HG03558 (cell line): ENCODE measurements at regions not wholly inside any gene's neighbourhood (a gene's known extent, or its start where the extent isn't known, plus 50 kb on each side); places are given as distances from the start of the nearest gene placed in this dataset.
A peak's percentile ranks its signal among the peaks of the same experiment; 100 is the strongest.
"Not testable (repeated sequence)": the region's sequence is repeated elsewhere in the genome, so short reads cannot be mapped to it uniquely, and the experiment has no call there.

Source experiments
- ATAC-seq: cut with Tn5 transposase; IDR thresholded peaks from one replicate; pipeline ENCODE4 v1.9.1; 2021; ENCODE audit warnings: moderate number of reproducible peaks; ENCODE audit not compliant: unreplicated experiment; ENCODE audit errors: extremely low read depth

DNA sequence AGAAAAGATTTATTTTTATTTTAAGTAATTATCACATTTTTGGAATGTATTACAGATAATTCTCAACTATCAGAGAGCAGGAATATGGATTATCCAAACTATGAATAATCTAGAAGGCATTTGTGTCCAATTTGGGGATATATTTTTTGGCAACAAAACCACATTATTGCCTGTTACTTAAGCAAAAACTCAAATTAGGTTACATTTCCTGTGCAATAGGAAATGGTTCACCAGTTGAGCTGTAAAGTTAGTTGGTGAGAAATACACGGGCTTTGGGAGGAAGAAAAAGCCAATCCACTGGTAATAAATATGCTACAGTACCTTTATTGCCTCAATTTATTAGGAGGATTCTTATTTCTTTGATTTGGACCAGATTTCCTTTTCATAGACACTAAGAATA is 1075.2 kb downstream of the PCDH9 start:
- ATAC-seq = no peak

DNA sequence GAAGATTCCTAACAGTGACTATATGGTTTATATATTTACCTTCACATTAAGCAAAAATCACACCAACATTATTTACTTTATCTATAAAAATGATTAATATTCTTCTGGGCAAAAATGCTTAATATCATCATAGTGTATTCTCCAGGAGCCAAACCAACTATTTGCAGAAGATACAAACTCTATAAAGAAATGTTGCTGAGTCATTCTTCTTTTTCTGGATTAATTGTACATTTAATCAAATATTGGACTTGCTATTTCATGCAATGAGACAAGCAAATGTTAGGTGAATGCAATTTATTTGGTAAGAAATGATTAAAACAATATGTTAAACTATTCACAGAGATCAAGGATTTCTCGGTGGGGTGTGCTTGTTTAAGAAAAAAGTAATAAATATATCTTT is 1075.8 kb downstream of the PCDH9 start:
- no peak for ATAC-seq

DNA sequence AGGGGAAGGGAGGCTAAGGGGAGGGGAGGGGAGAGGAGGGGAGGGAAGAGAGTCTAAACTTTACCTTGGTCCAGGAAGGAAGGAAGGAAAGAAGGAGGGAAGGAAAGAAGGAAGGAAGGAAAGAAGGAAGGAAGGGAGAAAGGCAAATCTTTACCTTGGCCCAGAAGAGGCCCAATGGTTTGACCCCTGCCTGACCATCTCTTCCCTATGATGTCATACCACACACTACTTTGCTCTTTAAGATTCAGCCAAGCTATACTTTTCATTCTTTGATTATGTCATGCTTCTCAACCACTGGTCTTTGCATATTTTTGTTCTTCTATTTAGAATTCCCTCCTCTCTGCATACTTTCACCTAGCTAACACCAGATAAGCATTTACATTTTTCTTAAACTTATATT is 1077.5 kb downstream of the PCDH9 start:
- ATAC-seq = no peak

DNA sequence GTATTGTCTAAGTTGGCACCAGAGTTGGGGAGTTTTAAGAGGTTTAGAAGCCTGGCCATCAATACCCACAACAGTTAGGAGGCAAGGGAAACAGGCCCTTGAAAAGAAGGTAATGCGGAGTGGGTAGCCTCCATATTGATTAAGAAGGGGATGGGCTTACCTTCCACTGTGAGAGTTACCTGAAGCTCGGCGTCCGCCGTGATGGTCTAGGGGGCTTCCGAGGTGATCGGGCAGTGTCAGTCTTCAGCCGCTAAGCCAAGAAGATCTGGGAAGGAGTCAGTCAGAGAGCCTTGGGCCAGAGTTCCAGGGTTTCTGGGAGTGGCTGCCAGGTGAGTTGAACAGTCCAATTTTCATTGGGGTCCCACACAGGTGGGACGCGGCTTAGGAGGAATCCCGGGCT is 1085.8 kb downstream of the PCDH9 start:
- not testable (repeated sequence) for ATAC-seq

DNA sequence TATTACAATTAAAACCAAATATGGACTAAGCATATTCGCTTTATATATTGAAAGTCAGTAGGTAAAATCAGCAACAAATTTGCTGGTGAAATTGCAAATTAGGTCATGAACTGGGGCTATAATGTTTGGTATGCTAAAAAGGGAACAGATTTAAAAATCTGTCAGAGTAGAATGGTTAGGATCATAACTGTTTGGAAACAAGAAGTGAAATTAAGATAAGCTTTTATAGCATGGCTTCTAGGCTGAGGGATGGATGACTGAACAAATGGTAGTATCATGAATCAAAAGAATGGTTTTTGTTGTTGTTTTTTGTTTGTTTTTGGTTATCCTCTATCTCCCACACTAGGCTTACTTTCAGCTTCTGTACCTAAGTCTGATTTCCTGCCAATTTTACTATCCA is 1090.4 kb downstream of the PCDH9 start:
- no peak for ATAC-seq

DNA sequence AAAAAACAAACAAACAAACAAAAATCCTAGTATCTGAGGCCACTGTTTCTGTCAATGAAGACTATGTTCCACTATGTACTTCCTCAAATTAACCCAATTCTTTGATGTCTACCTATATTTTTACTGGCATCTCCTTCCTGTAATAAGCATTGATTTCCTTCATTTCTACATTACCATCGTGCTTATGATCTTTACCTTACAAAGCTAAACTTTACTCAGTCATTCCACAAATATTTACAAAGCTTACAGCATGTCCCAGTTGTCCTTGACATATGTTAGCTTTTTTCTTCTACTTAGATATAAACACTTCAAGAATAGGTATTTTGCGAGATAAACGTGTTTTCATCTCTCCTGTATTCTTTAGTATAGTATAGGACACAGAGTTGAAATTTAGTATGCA is 1090.9 kb downstream of the PCDH9 start:
- no peak for ATAC-seq

DNA sequence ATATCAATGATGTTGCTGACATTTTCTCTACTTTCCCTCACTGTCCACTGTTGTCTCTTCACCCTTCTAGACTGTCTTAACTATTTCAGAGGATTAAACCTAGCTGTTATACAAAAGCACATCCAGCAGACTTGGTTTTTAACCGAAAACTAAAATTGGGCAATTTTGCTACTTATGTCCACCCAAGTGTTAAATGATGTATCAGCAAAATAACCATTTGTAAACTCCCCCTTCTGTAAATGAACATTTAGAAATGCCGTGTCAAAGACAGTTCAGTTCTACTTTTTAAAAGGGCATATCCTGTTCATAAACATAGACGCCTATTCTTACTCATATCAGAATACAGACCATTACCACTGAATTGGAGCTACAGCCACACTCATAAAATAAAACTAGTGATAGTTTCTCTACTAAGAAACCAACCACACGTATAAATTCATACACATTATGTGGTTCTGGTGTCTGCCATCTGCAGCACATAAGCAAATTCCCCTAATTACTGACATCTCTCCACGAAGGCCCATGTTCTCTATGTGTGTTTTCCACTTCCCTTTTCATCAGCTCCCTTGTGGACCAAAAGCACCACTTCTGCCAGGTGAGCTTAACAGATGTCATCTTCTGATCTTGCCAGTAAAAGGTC is 1091.8 kb downstream of the PCDH9 start:
- peak; percentile 83 for ATAC-seq

DNA sequence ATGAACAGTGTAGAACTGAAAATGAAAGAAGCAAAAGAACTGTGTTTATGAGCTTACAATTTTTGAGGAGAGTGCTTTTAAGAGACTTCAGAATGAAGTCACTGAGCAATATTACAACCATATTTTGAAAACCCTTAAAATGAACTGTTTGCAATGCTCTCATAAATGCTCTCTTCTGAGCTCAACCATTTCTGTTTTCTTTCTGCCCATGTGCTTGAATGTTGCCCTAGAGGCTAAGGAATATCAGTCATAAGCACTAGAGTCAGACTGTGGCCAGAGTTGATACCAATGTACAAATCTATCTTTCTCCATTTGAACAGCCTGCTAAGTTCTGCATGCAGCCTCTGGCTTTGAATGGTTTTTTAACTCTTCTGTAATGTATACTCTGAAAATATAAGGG is 1092.8 kb downstream of the PCDH9 start:
- no peak for ATAC-seq

DNA sequence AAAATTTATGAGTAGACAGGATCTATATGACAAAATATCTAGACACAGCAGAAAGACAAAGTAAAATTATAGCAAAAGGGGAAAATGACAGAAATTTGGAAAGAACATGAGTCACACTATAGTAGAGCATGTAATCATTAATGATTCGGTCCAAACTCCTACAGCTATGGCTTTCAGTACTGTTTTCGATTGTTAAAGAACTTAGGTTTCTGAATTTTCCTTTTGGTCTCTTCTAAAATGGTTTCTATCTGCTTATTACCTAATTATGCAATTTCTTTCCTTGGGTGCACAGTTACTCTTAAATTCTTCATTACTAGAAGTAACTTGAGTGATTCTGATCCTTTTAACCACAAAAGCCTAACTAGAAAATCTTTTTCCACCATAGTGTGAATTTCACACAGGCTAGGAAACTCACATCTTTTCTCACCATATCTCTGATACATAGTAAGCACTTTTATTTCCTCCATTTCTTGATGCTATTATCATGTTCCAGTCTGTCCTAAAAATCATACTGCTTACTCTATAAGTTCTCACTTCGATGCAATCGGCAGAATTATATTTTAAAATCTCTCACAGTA is 1101.4 kb downstream of the PCDH9 start:
- peak; percentile 95 for ATAC-seq

DNA sequence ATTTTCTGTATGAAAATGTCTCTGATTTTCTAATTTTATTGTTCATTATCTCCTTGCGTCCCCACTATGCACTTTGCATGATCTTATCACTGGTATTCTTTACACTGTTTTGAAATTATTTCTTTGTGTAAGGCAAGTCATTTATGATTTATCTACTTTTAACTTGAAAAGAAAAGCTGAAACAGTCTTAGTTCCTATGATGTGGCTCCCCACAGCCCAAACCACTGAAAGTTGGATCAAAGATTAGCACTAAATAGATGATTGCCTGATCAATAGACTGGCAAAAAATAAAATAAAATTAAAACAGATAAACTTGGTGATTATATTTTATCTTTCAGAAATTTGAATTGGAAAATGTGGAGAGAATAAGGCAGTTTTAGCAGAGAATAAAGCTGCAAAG is 1101.9 kb downstream of the PCDH9 start:
- no peak for ATAC-seq

DNA sequence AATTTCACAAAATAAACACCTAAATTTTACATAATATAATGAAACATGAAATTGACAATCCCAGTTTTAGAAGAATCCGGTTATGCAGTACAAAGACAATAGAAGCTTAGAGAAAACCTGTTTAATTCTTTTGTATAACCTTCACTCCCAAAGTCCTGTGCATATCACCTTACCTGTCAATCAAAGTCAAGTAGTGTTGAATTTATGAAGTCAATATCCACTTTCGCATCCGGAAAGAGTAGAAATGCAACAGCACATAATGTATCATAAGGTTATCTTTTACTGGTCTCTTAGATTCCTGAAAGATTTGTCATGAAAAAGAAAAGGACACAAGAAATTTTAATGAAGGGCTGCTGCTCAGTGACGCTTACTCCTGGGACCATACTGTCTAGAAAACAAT is 1112.6 kb downstream of the PCDH9 start:
- ATAC-seq = no peak

DNA sequence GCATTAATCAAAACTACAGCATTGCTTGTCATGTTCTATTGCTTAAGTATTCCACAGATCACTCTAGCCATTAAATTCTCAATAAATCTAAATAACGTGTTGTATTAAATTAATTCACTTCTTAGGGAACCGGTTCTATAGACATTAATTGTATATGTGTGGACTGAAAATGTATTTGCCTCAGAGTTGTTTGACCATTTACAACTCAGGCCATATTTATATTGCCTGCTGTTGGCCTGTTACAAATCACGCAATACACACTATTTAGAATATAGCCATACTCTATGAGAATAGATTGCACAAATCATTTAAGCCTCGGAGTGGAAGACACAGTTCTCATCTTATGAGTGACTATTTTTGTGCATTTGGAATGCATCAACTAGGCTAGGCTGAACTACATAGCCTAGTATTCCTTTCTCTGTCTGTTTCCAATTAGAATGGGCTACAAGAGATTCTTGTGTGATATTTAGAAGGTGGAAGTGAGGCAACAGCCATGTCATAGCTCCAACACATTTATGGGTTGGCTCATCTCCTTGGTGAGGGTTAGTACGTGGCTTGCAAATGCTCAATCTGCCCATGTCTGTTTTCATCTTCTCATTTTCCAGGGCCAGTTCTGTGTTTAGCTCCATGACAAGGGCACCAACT is 1116.1 kb downstream of the PCDH9 start:
- no peak for ATAC-seq

DNA sequence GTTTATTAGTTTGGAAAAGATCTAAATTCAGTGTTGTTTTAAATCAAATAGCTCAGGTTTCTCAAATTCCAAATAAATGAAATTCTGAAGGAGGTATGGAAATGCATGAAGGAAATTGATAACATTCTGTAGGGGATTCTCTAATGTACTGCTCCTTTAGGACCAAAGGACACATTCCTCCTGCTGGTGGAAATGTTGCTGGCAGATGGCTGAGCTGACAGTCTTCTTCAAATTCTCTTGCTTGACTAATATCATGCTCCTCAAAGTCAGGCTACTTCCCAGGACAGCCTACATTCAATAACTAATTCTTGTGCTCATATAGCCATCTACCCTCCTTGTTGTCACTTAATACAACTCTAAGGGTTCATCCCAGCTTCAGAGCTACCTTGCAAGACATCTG is 1118.5 kb downstream of the PCDH9 start:
- no peak for ATAC-seq

DNA sequence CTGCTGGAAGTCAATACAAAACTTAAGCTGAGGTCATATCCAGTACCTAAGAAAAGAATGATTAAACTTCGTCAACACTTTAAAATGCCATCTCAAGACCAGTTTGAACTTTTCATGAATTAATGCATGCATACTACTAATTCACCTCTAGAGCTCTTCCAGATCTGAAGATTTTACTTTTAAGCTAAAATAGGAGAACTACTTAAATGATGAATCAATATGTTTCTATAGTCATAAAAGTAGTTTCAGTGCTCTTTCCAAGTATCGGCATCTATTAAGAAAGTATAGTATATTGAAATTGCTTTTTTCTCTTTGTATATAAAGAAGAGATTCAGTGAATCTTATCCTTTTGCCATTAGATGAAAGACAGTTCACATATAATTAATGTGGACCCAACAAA is 1123.9 kb downstream of the PCDH9 start:
- ATAC-seq = no peak

DNA sequence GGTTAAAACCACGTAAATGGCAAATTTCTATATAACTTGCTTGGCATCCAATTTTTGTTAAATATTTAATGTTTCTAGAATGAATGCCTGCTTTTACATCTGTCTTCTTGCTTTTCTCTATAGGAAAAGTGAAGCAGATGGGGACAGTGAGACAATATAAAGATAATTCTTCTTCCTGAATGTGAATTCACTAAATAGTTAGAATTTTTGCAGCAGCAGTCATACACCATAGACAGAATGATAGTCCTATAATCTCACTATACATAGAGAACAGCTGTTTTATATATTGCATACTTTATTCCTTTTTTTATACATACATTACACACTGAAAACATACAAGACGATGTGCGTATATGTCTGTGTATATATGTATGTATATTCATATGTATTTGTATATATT is 1127.3 kb downstream of the PCDH9 start:
- ATAC-seq = no peak

DNA sequence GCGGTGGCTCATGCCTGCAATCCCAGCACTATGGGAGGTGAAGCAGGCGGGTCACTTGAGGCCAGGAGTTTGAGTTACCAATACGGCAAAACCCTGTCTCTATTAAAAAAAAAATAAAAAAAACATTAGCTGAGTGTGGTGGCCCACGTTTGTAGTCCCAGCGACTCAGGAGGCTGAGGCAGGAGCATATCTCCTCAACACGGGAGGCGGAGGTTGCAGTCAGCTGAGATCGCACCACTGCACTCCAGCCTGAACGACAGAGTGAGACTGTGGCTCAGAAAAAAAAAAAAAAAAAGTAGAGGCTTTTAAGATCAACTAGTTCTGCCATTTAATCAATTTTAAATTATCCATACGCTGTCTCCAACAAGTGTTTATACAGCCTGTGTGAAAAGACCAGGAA is 1130.3 kb downstream of the PCDH9 start:
- no peak for ATAC-seq

DNA sequence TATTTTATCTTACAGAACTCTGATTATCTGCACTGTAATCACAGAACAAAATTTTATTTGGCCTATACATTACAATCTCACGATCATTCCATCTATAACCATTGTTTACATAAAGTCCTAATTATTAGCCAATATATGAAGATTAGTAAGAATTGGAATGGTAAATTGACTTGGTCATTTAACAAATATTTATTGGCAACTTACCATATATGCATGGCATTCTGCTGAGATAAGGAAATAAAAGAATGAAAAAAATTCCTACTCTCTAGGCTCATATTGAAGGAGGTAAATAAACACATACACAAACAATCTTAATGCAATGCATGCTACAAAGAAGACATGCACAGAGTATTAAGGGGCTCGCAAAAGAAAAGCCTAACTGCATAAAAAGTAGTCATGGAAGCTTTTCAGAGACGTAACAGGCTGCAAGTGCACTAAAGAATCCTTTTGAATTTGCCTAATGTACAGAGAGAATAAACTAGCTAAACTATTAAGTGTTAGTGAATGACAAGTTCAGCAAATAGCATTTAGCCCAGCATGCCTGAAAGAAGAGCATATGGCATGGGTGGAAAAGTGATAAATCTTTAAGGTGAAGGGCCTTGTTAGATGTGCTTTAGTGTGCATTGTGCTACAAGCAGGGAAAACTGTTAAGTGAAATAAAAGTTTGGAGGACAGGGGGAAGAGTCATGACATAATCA is 1131.1 kb downstream of the PCDH9 start:
- ATAC-seq = no peak

DNA sequence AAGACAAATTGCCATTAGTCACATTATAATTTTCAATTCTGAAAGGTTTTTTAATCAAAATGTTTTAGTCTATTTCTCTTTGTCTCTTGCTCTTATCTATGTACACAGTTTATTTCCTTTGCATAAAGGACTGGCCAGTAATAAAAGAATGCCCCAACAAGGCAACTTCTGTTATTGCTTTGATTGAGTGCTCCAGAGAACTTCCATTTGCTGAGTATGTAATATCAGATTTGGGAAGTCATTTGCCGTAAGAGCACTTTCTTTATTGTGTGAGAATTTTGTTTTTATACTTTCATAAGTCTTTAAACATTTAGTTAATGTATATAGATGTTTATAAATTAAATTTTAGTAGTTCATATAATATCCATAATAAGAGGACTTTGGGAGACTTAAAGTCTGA is 1140.4 kb downstream of the PCDH9 start:
- no peak for ATAC-seq

DNA sequence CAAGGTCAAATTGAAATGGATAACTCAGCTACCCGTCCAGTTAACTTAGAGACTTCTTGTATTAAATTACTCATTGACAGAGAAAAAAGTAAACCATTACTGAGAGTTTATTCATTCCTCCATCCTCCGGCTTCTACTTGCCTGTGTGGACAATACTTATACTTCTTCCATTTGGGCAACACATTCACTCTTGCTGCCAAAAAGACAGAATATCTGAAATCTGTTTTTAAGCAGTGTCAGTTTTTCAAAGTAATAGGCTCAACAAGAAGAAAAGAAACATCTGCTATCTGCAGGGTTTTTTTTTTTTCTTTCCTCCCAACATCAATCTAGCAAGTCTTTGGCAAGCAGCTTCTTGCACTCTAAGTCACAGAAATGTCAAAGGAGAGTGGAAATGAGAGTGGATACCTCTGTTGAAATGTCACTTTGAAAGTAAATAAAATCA is 1142.8 kb downstream of the PCDH9 start:
- ATAC-seq = no peak

DNA sequence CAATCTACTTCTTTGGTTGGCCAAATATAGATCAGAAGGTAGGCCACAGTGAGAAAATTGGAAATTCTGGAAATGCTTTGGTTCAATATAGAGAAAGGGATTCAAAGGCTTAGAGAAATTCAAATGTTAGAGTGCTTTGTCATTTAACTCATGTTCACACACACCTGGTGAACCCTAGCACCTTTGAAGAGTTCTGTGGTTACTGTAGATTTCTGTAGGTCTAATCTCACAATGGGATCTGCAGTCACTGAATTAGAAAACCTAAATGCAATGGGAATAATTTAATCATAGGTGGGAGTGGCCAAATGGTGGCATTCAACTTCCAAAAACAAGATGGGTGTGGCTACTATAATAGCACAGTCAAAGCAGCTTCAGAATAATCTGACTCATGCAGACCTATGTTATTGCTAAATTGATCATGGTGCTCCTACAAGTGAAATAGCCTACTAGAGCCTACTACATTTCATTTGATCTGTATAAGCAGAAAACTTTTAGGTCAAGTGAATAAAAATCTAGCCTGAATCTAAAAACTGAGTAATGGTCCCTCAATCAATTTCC is 1152.9 kb downstream of the PCDH9 start:
- ATAC-seq = no peak

DNA sequence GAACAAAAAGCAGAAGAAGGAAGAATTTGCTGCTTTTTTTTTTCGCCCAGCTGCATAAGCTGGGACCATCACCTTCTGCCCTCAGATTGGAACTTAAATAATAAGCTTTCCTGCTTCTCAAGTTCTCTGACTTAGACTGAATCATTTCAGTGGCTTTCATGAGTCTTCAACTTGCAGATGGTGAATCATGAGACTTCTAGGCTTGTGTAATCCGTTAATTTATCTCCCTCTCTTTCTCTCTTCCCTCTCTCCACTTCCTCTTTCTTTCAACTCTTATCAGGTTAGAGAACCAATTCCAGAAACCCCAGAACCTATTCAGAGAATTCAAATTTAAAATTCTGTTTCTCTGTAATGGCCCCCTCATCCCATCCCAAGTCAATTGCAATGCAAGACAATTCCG is 1153.7 kb downstream of the PCDH9 start:
- no peak for ATAC-seq
